Endodermal cell (in vitro differentiated cells): ENCODE measurements at regions not wholly inside any gene's neighbourhood (a gene's known extent, or its start where the extent isn't known, plus 50 kb on each side); places are given as distances from the start of the nearest gene placed in this dataset.

ENCODE experiments used
- DNase-seq: peaks from one replicate; pipeline ENCODE4 v3.0.0-alpha.2; 2017
- H3K27ac ChIP-seq: 2 replicates; pipeline ENCODE4 v1.5.1; 2013; ENCODE audit warnings: mild to moderate bottlenecking, low read depth, low read length, moderate library complexity
- H3K27me3 ChIP-seq: 2 replicates; pipeline ENCODE4 v1.6.1; 2013; ENCODE audit warnings: mild to moderate bottlenecking, low read length, moderate library complexity; ENCODE audit not compliant: insufficient read depth, control insufficient read depth, poor library complexity, severe bottlenecking
- H3K36me3 ChIP-seq: 2 replicates; pipeline ENCODE4 v1.7.0; 2013; ENCODE audit warnings: mild to moderate bottlenecking, low read length, moderate library complexity; ENCODE audit not compliant: control insufficient read depth, insufficient read depth
- H3K4me1 ChIP-seq: one replicate; pipeline ENCODE4 v1.7.0; 2013; ENCODE audit warnings: low read length; ENCODE audit not compliant: control insufficient read depth, insufficient read depth
- H3K4me3 ChIP-seq: 2 replicates; pipeline ENCODE4 v1.5.1; 2013; ENCODE audit warnings: mild to moderate bottlenecking, low read length, moderate library complexity
- H3K9ac ChIP-seq: 2 replicates; pipeline ENCODE4 v1.6.1; 2013; ENCODE audit warnings: mild to moderate bottlenecking, low read length, moderate library complexity; ENCODE audit not compliant: poor library complexity, severe bottlenecking; ENCODE audit errors: extremely low read depth
- H3K9me3 ChIP-seq: 2 replicates; pipeline ENCODE4 v1.6.1; 2013; ENCODE audit warnings: mild to moderate bottlenecking, low read length, moderate library complexity; ENCODE audit not compliant: control insufficient read depth
- H3K27ac Mint-ChIP-seq: 2 replicates; pipeline ENCODE4 v1.8.0; 2020; ENCODE audit warnings: mixed read lengths
- H3K27me3 Mint-ChIP-seq: 2 replicates; pipeline ENCODE4 v1.8.0; 2021; ENCODE audit warnings: mild to moderate bottlenecking, mixed read lengths; ENCODE audit not compliant: insufficient read depth
- H3K36me3 Mint-ChIP-seq: 2 replicates; pipeline ENCODE4 v1.8.0; 2020; ENCODE audit warnings: low read depth, mixed read lengths
- H3K4me1 Mint-ChIP-seq: 2 replicates; pipeline ENCODE4 v1.8.0; 2020; ENCODE audit warnings: mixed read lengths
- H3K4me3 Mint-ChIP-seq: 2 replicates; pipeline ENCODE4 v1.8.0; 2020; ENCODE audit warnings: mild to moderate bottlenecking, moderate library complexity, mixed read lengths
- H3K9me3 Mint-ChIP-seq: 2 replicates; pipeline ENCODE4 v1.8.0; 2020; ENCODE audit warnings: mild to moderate bottlenecking, mixed read lengths
- WGBS, 2 experiments: methylation state at CpG; one replicate each; pipeline versions ENCODE4 v1.1.5 to v1.1.7; 2013; ENCODE audit warnings: missing lambda C conversion rate in 2 of 2, mixed read lengths in 1 of 2; ENCODE audit not compliant: insufficient coverage in 1 of 2, insufficient read length in 1 of 2; 5-methylcytosine and 5-hydroxymethylcytosine counted together
- TF ChIP-seq, protein P1 (sequence below): fragments of 200-600 bp; sonication (generic); conservative IDR thresholded peaks from 2 replicates; pipeline ENCODE4 v1.5.0; 2021; ENCODE audit warnings: antibody characterized with exemption, mild to moderate bottlenecking

- no peaks in the 10 kb centered on the region for H3K27me3 ChIP-seq
- peak overlapping the region; percentile 11 for H3K27ac ChIP-seq
- no peaks in the 10 kb centered on the region for H3K36me3 ChIP-seq
- H3K9ac ChIP-seq, result no peak overlapping the region
- DNase-seq, result no peak
- Mint-ChIP-seq H3K27me3 (no peaks in the 10 kb centered on the region), H3K27ac (no peak overlapping the region), H3K9me3 (peaks cover 15% of the 10 kb centered on the region), H3K36me3 (no peaks in the 10 kb centered on the region), H3K4me3 (no peak overlapping the region), H3K4me1 (no peaks in the 10 kb centered on the region)
- peaks cover 9% of the 10 kb centered on the region for H3K9me3 ChIP-seq
- H3K4me1 ChIP-seq, result no peaks in the 10 kb centered on the region
- WGBS, 2 experiments, result 95% methylated on average over 9 to 13 of the region's 13 CpGs
- TF ChIP-seq, protein P1, sequence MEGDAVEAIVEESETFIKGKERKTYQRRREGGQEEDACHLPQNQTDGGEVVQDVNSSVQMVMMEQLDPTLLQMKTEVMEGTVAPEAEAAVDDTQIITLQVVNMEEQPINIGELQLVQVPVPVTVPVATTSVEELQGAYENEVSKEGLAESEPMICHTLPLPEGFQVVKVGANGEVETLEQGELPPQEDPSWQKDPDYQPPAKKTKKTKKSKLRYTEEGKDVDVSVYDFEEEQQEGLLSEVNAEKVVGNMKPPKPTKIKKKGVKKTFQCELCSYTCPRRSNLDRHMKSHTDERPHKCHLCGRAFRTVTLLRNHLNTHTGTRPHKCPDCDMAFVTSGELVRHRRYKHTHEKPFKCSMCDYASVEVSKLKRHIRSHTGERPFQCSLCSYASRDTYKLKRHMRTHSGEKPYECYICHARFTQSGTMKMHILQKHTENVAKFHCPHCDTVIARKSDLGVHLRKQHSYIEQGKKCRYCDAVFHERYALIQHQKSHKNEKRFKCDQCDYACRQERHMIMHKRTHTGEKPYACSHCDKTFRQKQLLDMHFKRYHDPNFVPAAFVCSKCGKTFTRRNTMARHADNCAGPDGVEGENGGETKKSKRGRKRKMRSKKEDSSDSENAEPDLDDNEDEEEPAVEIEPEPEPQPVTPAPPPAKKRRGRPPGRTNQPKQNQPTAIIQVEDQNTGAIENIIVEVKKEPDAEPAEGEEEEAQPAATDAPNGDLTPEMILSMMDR, result no peak
- no peak overlapping the region for H3K4me3 ChIP-seq
Observed at GRCh38 chr17:77033892-77034404, 106.8 kb upstream of the SEC14L1 start.

- no peaks in the 10 kb centered on the region for H3K36me3 Mint-ChIP-seq
- no peak for DNase-seq
- no peaks in the 10 kb centered on the region for H3K4me1 ChIP-seq
- H3K27me3 ChIP-seq, result no peaks in the 10 kb centered on the region
- H3K9ac ChIP-seq, result no peak overlapping the region
- peaks cover 9% of the 10 kb centered on the region for H3K9me3 ChIP-seq
- H3K27me3 Mint-ChIP-seq, result no peaks in the 10 kb centered on the region
- H3K9me3 Mint-ChIP-seq, result peaks cover 15% of the 10 kb centered on the region
- no peak overlapping the region for H3K4me3 Mint-ChIP-seq
- TF ChIP-seq, protein P1, result no peak
- no peak overlapping the region for H3K27ac ChIP-seq
- no peaks in the 10 kb centered on the region for H3K4me1 Mint-ChIP-seq
- H3K4me3 ChIP-seq, result no peak overlapping the region
- no peak overlapping the region for H3K27ac Mint-ChIP-seq
- WGBS, 2 experiments, result 85 to 91% methylated on average over 14 to 16 of the region's 16 CpGs
- no peaks in the 10 kb centered on the region for H3K36me3 ChIP-seq
Observed at GRCh38 chr17:77034677-77035424, 105.9 kb upstream of the SEC14L1 start.

- Histone ChIP-seq H3K4me1 (no peaks in the 10 kb centered on the region), H3K27ac (no peak overlapping the region), H3K36me3 (no peaks in the 10 kb centered on the region), H3K9me3 (peaks cover 9% of the 10 kb centered on the region), H3K27me3 (no peaks in the 10 kb centered on the region), H3K9ac (no peak overlapping the region), H3K4me3 (no peak overlapping the region)
- Mint-ChIP-seq H3K4me3 (no peak overlapping the region), H3K27me3 (no peaks in the 10 kb centered on the region), H3K4me1 (no peaks in the 10 kb centered on the region), H3K27ac (no peak overlapping the region), H3K36me3 (no peaks in the 10 kb centered on the region), H3K9me3 (peaks cover 15% of the 10 kb centered on the region)
- TF ChIP-seq, protein P1, result no peak
- DNase-seq, result no peak
- 96 to 100% methylated on average over 2 to 4 of the region's 6 CpGs for WGBS, 2 experiments
Observed at GRCh38 chr17:77035526-77035925, 105.2 kb upstream of the SEC14L1 start.
